Mucosa of descending colon (tissue), 3 donors: ENCODE measurements at regions not wholly inside any gene's neighbourhood (a gene's known extent, or its start where the extent isn't known, plus 50 kb on each side); places are given as distances from the start of the nearest gene placed in this dataset.

Experiments
- ATAC-seq: fragments of 200-7000 bp; cut with Tn5 transposase; one replicate; pipeline ENCODE4 v1.9.1; 2020; ENCODE audit warnings: mild to moderate bottlenecking, moderate library complexity
- DNase-seq, 3 donors: peaks; one replicate each; pipeline ENCODE4 v3.0.0-alpha.2; 2020
- H3K36me3 ChIP-seq: fragments of 200-600 bp; one replicate; pipeline ENCODE4 v1.8.0; 2021; ENCODE audit warnings: low read depth, mild to moderate bottlenecking
- H3K4me1 ChIP-seq: fragments of 200-600 bp; one replicate; pipeline ENCODE4 v1.8.0; 2021; ENCODE audit warnings: low read depth, mild to moderate bottlenecking
- H3K4me3 ChIP-seq: fragments of 200-600 bp; one replicate; pipeline ENCODE4 v1.8.0; 2021; ENCODE audit warnings: mild to moderate bottlenecking
- H3K9me3 ChIP-seq: fragments of 200-600 bp; one replicate; pipeline ENCODE4 v1.8.0; 2021; ENCODE audit warnings: mild to moderate bottlenecking
- intact Hi-C, 2 donors: fragments of 100-400 bp; cut with DNase I in 1 of 2; cut with micrococcal nuclease in 1 of 2; formaldehyde crosslinking; loops; one replicate each; pipeline versions ENCODE4 v1.11.0 to v1.11.1; 2022; cut with DNase I, micrococcal nuclease
- TF ChIP-seq, protein P1 (sequence below): fragments of 200-600 bp; IDR thresholded peaks from one replicate; pipeline ENCODE4 v1.8.0; 2022; ENCODE audit warnings: antibody characterized with exemption, mild to moderate bottlenecking
- donor health status: DM: no; HTN: no; CAD: no; lungs with moderate emphysema.
- donor health status: DM: no; HTN: no; CAD: no.
- donor health status: DM: no; HTN: yes; CAD: no.

DNA sequence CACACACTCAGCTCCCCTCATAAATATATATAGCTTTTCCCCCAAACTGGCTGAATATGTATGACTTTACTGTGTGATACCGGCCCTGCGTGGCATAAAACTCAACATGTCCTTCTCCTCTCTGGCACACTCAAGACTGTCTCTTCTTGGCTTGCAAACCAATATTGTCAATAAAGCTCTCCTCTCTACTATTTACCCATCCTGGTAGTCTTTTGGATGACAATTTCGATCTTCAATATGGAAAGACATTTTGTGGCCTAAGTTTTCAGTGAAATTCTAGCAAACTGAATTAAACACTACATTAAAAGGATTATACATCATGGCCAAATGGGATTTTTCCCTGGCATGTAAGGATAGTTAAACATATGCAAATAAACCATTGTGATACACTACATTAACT, 1255.9 kb downstream of the JRKL start:
- DNase-seq = no peak
- intact Hi-C loops = no loop called here
- ATAC-seq = no peak
- TF ChIP-seq, protein P1, sequence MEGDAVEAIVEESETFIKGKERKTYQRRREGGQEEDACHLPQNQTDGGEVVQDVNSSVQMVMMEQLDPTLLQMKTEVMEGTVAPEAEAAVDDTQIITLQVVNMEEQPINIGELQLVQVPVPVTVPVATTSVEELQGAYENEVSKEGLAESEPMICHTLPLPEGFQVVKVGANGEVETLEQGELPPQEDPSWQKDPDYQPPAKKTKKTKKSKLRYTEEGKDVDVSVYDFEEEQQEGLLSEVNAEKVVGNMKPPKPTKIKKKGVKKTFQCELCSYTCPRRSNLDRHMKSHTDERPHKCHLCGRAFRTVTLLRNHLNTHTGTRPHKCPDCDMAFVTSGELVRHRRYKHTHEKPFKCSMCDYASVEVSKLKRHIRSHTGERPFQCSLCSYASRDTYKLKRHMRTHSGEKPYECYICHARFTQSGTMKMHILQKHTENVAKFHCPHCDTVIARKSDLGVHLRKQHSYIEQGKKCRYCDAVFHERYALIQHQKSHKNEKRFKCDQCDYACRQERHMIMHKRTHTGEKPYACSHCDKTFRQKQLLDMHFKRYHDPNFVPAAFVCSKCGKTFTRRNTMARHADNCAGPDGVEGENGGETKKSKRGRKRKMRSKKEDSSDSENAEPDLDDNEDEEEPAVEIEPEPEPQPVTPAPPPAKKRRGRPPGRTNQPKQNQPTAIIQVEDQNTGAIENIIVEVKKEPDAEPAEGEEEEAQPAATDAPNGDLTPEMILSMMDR = no peak
- H3K9me3 ChIP-seq = peaks cover 43% of the 10 kb centered on the region
- H3K4me3 ChIP-seq = no peak overlapping the region
- H3K36me3 ChIP-seq = no peaks in the 10 kb centered on the region
- no peaks in the 10 kb centered on the region for H3K4me1 ChIP-seq

- peaks cover 20% of the 10 kb centered on the region for H3K9me3 ChIP-seq
- H3K36me3 ChIP-seq = no peaks in the 10 kb centered on the region
- DNase-seq (no peak), ATAC-seq (no peak)
- TF ChIP-seq, protein P1 = no peak
- no peak overlapping the region for H3K4me3 ChIP-seq
- no peaks in the 10 kb centered on the region for H3K4me1 ChIP-seq
- intact Hi-C loops = no loop called here
Observed at GRCh38 chr11:97656356-97656755, 1266.5 kb downstream of the JRKL start.

GRCh38 chr11:97657852-97658251, 1268.0 kb downstream of the JRKL start:
- intact Hi-C loops = no loop called here
- no peak overlapping the region for H3K4me3 ChIP-seq
- no peaks in the 10 kb centered on the region for H3K4me1 ChIP-seq
- ATAC-seq (no peak), DNase-seq (no peak)
- peaks cover 10% of the 10 kb centered on the region for H3K9me3 ChIP-seq
- H3K36me3 ChIP-seq = no peaks in the 10 kb centered on the region
- TF ChIP-seq, protein P1 = no peak

DNA sequence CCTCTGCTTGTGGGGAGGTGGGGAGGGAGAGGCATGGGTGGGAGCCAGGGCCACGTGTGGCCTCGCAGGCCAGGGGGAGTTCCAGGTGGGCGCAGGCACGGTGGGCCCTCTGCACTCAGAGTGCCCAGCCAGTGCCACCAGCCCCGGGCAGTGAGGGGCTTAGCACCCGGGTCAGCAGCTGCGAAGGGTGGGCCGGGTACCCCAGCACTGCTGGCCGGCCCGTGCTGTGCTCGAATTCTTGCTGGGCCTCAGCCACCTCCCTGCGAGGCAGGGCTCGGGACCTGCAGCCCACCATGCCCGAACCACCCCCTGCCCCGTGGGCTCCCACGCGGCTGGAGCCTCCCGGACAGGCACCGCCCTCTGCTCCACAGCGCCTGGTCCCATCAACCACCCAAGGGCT, 1277.2 kb downstream of the JRKL start:
- ATAC-seq (no peak), DNase-seq (no peak)
- intact Hi-C loops = no loop called here
- Histone ChIP-seq H3K4me1 (no peaks in the 10 kb centered on the region), H3K9me3 (peaks cover 41% of the 10 kb centered on the region), H3K36me3 (no peaks in the 10 kb centered on the region), H3K4me3 (no peak overlapping the region)
- TF ChIP-seq, protein P1 = no peak

- Histone ChIP-seq H3K9me3 (peaks cover 62% of the 10 kb centered on the region), H3K4me1 (no peaks in the 10 kb centered on the region), H3K36me3 (no peaks in the 10 kb centered on the region), H3K4me3 (no peak overlapping the region)
- intact Hi-C loops = no loop called here
- TF ChIP-seq, protein P1 = no peak
- ATAC-seq (no peak), DNase-seq (no peak)
Observed at GRCh38 chr11:97683733-97684132, 1293.9 kb downstream of the JRKL start.
